D341Med (cell line): ENCODE measurements at regions not wholly inside any gene's neighbourhood (a gene's known extent, or its start where the extent isn't known, plus 50 kb on each side); places are given as distances from the start of the nearest gene placed in this dataset.
"Not testable (repeated sequence)": the region's sequence is repeated elsewhere in the genome, so short reads cannot be mapped to it uniquely, and the experiment has no call there.

Experiments used
- DNase-seq: peaks from one replicate; pipeline ENCODE4 v3.0.0; 2012; ENCODE audit warnings: low spot score

DNA sequence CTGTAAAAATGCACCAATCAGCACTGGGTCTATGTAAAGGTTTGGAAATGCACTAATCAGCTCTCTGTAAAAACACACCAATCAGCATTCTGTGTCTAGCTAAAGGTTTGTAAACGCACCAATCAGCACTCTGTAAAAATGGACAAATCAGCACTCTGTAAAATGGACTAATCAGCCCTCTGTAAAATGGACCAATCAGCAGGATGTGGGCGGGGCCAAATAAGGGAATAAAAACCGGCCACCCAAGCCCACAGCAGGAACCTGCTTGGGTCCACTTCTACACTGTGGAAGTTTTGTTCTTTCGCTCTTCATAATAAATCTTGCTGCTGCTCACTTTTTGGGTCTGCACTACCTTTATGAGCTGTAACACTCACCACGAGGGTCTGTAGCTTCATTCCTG lies 101.0 kb downstream of the SMC2 start:
- DNase-seq, result not testable (repeated sequence)

GRCh38 chr9:104200456-104200994 lies 106.4 kb downstream of the SMC2 start:
- DNase-seq, result no peak

GRCh38 chr9:104206766-104207165 lies 112.7 kb downstream of the SMC2 start:
- DNase-seq, result no peak

- DNase-seq, result no peak
These were observed 115.3 kb downstream of the SMC2 start for GRCh38 chr9:104209387-104209786.

DNA sequence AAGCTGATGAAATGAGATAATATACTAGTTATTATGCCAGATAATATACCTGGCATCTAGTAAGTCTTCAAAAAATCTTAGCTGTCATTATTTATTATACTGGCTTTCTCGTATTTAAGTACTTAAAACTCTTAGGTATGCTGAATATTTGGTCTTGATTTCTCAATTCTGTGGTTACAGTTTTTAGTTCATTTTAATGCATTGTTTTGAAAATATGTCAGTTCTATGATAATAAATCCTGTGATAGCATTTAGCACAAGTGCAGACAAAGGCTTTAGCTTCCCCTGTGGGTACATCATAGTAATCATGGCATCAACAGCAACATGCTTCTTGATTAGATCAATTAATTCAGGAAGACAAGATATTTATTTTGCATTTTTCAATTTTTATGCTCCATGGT lies 133.0 kb downstream of the SMC2 start:
- DNase-seq, result no peak

DNA sequence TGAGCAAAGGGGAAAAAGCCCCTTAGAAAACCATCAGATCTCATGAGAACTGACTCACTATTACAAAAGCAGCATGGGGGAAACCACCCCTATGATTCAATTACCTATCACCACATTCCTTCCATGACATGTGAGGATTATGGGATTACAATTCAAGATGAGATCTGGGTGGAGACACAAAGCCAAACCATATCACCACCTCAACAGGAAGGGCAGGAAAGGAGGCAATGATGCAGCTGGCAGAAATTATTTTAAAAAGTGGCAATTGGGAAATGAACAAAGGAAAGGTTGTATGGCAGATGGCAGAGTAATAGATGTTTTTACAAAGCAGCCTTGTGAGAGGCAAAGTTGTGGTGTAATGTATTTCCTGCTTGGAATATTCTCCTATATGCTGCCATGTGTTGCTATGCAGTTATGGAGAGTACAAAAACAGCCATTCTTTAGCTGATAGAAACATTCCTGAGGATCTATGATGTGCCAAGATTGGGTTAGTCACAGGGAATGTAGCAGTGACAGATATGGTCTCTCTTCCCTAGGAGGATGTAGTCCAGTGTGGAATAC lies 138.8 kb downstream of the SMC2 start:
- no peak for DNase-seq

GRCh38 chr9:104233366-104233765 lies 139.3 kb downstream of the SMC2 start:
- no peak for DNase-seq

DNA sequence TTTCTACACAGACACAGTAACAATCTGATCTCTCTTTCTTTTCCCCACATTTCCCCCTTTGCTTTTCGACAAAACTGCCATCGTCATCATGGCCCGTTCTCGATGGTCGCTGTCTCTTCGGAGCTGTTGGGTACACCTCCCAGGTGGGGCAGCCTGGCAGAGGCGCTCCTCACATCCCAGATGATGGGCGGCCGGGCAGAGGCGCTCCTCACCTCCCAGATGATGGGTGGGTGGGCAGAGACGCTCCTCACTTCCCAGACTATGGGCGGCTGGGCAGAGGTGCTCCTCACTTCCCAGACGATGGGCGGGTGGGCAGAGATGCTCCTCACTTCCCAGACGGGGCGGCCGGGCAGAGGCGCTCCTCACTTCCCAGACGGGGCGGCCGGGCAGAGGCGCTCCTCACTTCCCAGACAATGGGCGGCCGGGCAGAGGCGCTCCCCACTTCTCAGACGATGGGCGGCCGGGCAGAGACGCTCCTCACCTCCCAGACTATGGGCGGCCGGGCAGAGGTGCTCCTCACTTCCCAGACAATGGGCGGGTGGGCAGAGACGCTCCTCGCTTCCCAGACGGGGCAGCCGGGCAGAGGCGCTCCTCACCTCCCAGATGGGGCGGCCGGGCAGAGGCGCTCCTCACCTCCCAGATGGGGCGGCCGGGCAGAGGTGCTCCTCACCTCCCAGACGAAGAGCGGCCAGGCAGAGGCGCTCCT lies 140.7 kb downstream of the SMC2 start:
- DNase-seq, result not testable (repeated sequence)

DNA sequence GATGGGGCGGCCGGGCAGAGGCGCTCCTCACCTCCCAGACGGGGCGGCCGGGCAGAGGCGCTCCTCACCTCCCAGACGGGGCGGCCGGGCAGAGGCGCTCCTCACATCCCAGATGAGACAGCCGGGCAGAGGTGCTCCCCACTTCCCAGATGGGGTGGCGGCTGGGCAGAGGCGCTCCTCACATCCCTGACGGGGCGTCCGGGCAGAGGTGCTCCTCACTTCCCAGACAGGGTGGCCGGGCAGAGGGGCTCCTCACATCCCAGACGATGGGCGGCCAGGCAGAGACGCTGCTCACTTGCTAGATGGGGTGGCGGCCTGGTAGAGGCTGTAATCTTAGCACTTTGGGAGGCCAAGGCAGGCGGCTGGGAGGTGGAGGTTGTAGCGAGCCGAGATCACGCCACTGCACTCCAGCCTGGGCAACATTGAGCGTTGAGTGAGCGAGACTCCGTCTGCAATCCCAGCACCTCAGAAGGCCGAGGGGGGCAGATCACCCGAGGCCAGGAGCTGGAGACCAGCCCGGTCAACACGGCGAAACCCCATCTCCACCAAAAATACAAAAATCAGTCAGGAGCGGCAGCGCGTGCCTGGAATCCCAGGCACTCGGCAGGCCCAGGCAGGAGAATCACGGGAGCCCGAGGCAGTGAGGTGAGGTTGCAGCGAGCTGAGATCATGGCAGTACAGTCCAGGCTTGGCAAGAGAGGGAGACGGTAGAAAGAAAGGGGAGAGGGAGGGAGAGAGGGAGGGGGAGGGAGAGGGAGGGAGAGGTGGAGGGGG lies 141.4 kb downstream of the SMC2 start:
- not testable (repeated sequence) for DNase-seq

- no peak for DNase-seq
These were observed 144.6 kb downstream of the SMC2 start for GRCh38 chr9:104238668-104239067.

GRCh38 chr9:104240890-104241289 lies 146.8 kb downstream of the SMC2 start:
- no peak for DNase-seq

DNA sequence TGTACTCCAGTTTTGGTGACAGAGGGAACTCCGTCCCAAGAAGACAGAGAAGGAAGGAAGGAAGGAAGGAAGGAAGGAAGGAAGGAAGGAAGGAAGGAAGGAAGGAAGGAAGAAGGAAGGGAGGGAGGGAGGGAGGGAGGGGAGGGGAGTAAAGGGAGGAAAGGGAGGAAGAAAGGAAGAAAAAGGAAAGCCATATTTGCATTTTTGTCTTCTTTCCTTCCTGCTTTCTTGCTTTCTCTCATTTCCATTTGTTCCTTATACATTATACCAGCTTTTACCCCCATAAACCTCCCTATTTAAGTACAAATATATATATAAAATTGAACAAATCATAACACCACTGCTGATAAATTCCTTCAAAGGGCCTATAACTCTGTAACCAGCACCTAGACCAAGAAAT lies 151.8 kb downstream of the SMC2 start:
- DNase-seq, result no peak

GRCh38 chr9:104247899-104248460 lies 153.9 kb downstream of the SMC2 start:
- no peak for DNase-seq

DNA sequence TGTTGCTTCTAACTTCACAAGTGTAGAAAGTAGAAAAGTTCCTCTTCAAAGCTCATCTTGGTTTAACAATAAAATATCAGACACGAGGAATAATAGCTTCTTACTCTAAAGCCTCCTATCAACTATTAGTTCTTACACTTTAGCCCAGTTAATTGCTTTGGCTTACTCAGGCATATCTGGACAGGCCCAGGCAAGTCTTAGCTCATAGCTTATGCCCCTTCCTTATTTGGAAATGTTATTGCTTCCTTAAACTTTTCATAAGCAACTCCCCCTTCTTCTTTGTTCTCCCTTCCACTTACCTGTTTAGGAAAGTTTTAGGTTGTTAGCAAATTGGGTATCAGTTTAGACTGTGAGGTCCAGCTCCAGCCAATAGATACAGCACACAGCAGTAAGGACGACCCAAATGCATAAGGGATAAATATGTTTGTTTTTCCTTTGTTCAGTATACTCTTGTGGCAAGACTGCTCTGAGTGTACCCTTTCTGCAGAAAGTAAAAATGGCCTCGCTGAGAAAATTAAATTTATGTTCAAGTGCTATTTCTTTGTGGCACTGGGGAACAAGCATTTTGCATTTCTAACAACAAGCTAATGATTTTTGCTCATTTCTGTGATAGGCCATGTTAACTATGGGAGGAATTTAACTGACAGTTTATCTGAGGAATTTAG lies 162.1 kb downstream of the SMC2 start:
- DNase-seq, result no peak

- no peak for DNase-seq
These were observed 162.6 kb downstream of the SMC2 start for GRCh38 chr9:104256696-104257062.

- no peak for DNase-seq
These were observed 164.3 kb downstream of the SMC2 start for GRCh38 chr9:104258296-104259011.

GRCh38 chr9:104260004-104260403 lies 165.9 kb downstream of the SMC2 start:
- DNase-seq, result no peak

- no peak for DNase-seq
These were observed 169.8 kb downstream of the SMC2 start for GRCh38 chr9:104263942-104264341.

DNA sequence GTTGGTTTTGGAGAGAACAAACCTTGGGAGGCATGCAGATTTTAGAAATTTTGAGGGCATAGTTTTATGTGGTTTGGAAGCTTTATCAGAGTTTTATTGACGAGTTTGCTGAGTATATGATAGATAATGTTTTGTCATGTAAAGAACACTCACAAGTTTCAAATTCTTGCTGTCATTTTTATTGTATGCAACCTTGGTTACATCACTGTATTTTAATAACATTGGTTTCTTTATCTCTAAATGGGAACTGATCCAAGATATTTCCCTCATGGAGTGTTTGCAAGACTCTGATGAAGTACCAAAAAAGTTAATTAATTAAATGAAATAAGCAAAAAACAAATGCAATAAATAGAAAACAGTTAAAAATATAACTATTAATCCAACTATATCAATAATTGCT lies 170.3 kb downstream of the SMC2 start:
- no peak for DNase-seq

DNA sequence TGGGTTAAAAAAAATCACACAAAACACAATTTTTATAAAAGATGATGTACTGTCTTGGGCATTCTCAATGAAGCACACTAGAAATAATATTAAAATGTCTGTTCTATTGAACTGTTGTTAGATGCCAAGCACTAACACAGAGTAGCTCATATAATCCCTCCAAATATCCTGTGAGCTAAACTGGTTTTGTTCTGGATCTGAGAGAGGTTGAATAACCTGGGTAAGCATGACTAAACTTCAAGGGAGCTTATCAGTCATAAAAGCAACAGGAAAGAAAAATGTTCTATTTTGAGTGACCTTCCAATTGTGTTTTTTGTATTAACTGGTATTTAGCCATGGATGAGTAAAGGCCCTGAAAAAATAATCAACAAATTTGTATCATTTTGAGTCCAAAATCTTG lies 175.3 kb downstream of the SMC2 start:
- DNase-seq, result no peak
